ENCODE measurements at regions not wholly inside any gene's neighbourhood (a gene's known extent, or its start where the extent isn't known, plus 50 kb on each side); places are given as distances from the start of the nearest gene placed in this dataset.

DNA sequence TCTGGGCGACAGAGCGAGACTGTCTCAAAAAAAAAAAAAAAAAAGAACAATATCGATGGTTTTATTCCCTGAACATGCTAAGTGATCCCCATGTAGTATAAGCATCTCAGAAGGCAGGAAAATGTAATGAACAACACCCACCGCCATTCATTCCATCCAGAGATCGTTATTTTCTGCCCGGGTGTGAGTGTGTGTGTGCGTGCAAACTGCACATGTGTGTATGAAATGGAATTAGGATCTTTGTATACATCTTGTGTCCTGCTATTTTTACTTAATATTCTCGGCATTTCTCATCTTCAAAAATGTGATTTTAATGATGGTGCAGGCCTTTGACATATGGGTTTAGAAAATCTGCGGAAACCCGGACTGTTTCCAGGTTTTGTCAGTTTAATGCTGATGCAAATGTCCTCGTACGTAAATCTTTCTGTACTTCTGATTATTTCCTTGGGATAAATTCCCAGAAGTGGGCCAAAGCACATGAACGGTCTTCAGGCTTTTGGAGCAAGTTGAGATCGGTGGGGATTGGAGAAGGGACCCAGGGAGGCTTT is 254.8 kb downstream of the SEC14L1 start:
- no peak overlapping the region for H3K4me3 ChIP-seq
- DNase-seq (no peak), ATAC-seq (no peak)
- H3K36me3 ChIP-seq = peaks cover 0 to 9% (median 0%) of the 10 kb centered on the region in 9 donors
- WGBS, 2 donors = 86 to 93% methylated on average over 14 of the region's 14 CpGs
- TF ChIP-seq, protein P1, sequence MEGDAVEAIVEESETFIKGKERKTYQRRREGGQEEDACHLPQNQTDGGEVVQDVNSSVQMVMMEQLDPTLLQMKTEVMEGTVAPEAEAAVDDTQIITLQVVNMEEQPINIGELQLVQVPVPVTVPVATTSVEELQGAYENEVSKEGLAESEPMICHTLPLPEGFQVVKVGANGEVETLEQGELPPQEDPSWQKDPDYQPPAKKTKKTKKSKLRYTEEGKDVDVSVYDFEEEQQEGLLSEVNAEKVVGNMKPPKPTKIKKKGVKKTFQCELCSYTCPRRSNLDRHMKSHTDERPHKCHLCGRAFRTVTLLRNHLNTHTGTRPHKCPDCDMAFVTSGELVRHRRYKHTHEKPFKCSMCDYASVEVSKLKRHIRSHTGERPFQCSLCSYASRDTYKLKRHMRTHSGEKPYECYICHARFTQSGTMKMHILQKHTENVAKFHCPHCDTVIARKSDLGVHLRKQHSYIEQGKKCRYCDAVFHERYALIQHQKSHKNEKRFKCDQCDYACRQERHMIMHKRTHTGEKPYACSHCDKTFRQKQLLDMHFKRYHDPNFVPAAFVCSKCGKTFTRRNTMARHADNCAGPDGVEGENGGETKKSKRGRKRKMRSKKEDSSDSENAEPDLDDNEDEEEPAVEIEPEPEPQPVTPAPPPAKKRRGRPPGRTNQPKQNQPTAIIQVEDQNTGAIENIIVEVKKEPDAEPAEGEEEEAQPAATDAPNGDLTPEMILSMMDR (IDR thresholded peaks at IDR 0.05) = no peak
- intact Hi-C loops (cut with DNase I) = no loop called here
- H3K4me1 ChIP-seq = peaks cover 44 to 80% (median 65%) of the 10 kb centered on the region in 9 donors
- no peaks in the 10 kb centered on the region for H3K9me3 ChIP-seq
- peak overlapping the region in 2 of 10 donors; percentile 81 to 89 for H3K27ac ChIP-seq
- H3K27me3 ChIP-seq = no peaks in the 10 kb centered on the region

DNA sequence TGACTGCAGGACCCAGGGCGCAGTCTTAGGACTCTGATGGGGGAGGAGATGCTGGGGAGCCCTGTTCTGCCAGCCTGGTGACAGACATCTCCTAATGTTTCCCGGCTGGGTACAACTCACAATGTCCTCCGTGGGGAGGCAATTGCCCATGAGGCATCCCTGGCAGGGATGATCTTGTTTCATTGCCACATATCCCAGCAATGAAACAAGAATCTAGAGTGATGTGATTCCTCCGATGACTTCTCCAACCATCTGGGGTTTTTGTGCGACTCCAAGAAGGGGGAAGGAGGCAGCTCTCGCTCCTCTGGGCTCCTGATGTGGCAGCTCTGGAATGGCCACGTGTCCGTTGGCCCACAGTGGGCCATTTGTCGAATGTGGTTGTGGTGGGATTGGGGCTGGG is 255.8 kb downstream of the SEC14L1 start:
- TF ChIP-seq, protein P1 (IDR thresholded peaks at IDR 0.05) = no peak
- ATAC-seq (no peak), DNase-seq (no peak)
- Histone ChIP-seq H3K27me3 (no peaks in the 10 kb centered on the region), H3K4me1 (peaks cover 37 to 78% (median 63%) of the 10 kb centered on the region in 9 donors), H3K27ac (no peak overlapping the region), H3K36me3 (peaks cover 0 to 9% (median 0%) of the 10 kb centered on the region in 9 donors), H3K4me3 (no peak overlapping the region), H3K9me3 (no peaks in the 10 kb centered on the region)
- 85 to 90% methylated on average over 9 of the region's 9 CpGs for WGBS, 2 donors
- intact Hi-C loops (cut with DNase I) = no loop called here

DNA sequence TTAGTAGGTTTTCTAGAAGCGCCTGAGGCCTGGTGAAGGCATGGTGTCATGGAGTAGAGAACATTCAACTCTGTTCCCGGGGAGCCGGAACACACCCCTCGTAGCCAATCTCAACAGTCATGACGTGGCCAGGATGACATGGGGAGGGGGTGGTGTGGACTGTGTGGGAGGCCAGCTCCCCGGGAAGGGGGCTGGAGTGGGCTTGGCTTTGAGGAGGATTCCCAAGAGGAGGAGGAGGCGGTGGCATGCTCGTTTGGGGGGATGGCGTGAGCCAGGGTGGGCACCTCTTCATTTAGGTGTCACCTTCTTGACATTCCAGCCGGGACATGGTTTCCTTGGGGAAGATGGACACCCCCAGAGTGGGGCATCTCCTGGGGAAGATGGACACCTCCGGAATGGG is 257.5 kb downstream of the SEC14L1 start:
- intact Hi-C loops (cut with DNase I) = no loop called here
- DNase-seq = no peak

DNA sequence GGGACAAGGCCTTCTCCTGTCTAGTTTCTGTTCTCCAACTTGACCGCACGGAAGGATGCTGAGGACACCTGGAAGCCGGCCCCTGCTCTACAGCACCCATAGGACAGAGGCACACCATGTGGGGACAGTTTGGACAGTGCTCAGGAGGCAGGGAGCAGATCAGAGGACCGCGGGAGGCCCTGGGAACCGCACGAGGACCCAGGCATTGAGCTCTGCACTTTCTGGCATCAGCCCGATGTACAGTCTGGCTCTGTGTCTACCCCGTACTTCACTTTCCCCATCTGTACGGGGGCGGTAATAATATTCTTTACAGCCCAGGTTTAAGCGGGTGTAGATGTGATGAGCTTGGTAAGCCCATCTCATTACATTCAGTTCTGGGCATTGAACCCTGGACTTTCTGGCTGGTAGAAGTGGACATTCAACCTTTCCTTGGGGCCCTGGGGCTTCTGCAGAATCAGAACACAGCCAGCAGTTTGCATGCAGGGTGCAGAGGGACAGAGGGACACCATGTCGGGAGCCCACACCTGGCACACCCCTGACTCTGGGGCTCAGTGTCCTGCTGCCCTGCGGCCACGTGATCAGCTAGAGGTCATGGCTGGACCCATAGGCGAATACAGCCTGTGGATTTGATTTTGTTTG is 258.7 kb downstream of the SEC14L1 start:
- DNase-seq (no peak), ATAC-seq (no peak)
- peaks cover 21 to 67% (median 46%) of the 10 kb centered on the region in 9 donors for H3K4me1 ChIP-seq
- H3K27ac ChIP-seq = peak overlapping the region in 7 of 10 donors; percentile 23 to 84 (median 58)
- intact Hi-C loops (cut with DNase I) = no loop called here
- H3K36me3 ChIP-seq = peaks cover 0 to 32% (median 0%) of the 10 kb centered on the region in 9 donors
- H3K4me3 ChIP-seq = no peak overlapping the region
- no peaks in the 10 kb centered on the region for H3K27me3 ChIP-seq
- 91% methylated on average over 16 of the region's 16 CpGs for WGBS, 2 donors
- TF ChIP-seq, protein P1 (IDR thresholded peaks at IDR 0.05) = no peak
- H3K9me3 ChIP-seq = no peaks in the 10 kb centered on the region

More for the DNA sequence above, 257.5 kb downstream of the SEC14L1 start:
- Histone ChIP-seq H3K27me3 (no peaks in the 10 kb centered on the region), H3K9me3 (no peaks in the 10 kb centered on the region), H3K27ac (no peak overlapping the region), H3K4me1 (peaks cover 21 to 67% (median 46%) of the 10 kb centered on the region in 9 donors), H3K4me3 (no peak overlapping the region), H3K36me3 (peaks cover 0 to 25% (median 0%) of the 10 kb centered on the region in 9 donors)
- TF ChIP-seq, protein P1 (IDR thresholded peaks at IDR 0.05) = no peak
- 91 to 92% methylated on average over 11 of the region's 11 CpGs for WGBS, 2 donors
- no peak for ATAC-seq
